HG02973 (cell line): ENCODE measurements at regions not wholly inside any gene's neighbourhood (a gene's known extent, or its start where the extent isn't known, plus 50 kb on each side); places are given as distances from the start of the nearest gene placed in this dataset.
"Not testable (repeated sequence)": the region's sequence is repeated elsewhere in the genome, so short reads cannot be mapped to it uniquely, and the experiment has no call there.

Source experiments
- ATAC-seq: cut with Tn5 transposase; IDR thresholded peaks from one replicate; pipeline ENCODE4 v1.9.1; 2021; ENCODE audit warnings: moderate library complexity; ENCODE audit not compliant: unreplicated experiment

DNA sequence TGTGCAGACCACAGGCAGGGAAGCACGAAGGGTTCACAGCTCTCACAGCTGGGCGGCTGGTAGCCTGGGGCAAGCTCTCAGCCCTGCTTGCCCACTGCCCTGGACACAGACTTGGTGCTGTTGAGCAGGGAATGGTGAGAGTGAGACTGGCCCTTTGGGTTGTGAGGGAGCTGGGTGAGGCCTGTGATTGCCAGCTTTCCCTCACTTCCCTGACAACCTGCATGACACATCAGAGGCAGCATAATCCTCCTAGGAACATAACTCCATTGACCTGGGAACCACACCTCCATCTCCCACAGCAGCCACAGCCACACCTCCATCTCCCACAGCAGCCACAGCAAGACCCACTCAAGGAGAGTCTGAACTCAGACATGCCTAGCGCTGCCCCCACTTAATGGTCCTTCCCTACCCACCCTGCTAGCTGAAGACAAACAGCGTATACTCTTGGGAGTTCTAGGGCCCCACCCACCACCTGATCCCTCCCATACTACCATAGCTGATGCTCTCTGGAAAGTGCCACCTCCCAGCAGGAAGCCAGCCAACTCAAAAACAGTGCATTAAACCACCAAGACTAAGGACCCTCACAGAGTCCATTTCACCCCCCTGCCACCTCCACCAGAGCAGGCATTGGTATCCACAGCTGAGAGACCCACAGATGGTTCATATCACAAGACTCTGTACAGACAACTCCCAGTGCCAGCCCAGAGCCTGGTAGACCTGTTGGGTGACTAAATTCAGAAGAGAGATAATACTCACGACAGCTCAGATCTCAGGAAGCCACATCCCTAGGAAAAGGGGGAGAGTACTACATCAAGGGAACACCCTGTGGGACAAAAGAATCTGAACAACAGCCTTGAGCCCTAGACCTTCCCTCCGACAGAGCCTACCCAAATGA lies 60.2 kb upstream of the PRSS3 start:
- ATAC-seq = not testable (repeated sequence)

- no peak for ATAC-seq
These were observed 57.4 kb upstream of the PRSS3 start for GRCh38 chr9:33737811-33738606.

DNA sequence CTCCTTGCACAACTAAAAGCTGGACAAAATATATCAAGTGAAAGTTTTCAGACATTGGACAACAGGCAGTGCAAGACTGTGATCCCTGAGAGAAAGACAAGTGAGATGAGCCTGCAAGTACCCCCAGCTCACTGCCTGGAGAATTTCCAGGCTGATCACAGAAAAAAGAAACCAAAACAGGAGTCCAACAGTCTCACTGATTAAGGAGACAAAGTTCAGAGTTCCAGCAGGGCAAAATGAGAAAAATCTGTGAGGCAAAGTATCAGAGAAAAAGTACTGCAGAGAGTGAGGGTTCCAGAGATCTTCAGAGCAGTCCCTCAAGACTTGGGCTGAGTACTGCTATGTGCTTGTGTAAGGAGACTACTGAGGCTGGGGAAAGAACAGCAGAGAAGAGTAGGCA lies 56.0 kb upstream of the PRSS3 start:
- no peak for ATAC-seq

- no peak for ATAC-seq
These were observed 55.3 kb upstream of the PRSS3 start for GRCh38 chr9:33740075-33740474.

GRCh38 chr9:33740958-33741357 lies 54.4 kb upstream of the PRSS3 start:
- ATAC-seq = not testable (repeated sequence)

- ATAC-seq = no peak
These were observed 53.3 kb upstream of the PRSS3 start for GRCh38 chr9:33742051-33742450.

GRCh38 chr9:33742519-33742918 lies 52.8 kb upstream of the PRSS3 start:
- ATAC-seq = no peak
